DOHH2 (cell line): ENCODE measurements at regions not wholly inside any gene's neighbourhood (a gene's known extent, or its start where the extent isn't known, plus 50 kb on each side); places are given as distances from the start of the nearest gene placed in this dataset.

Experiments
- CTCF ChIP-seq: fragments of 200-600 bp; sonication (generic); IDR thresholded peaks from one replicate; pipeline ENCODE4 v1.5.1; 2014; ENCODE audit warnings: antibody characterized with exemption, mild to moderate bottlenecking, low read depth, low read length; ENCODE audit not compliant: poor library complexity, severe bottlenecking
- EZH2phosphoT487 ChIP-seq: fragments of 200-600 bp; sonication (generic); IDR thresholded peaks from 2 replicates; pipeline ENCODE4 v1.6.1; 2017; ENCODE audit warnings: borderline replicate concordance, mild to moderate bottlenecking, antibody characterized with exemption, low read length, moderate library complexity, mixed read lengths

GRCh38 chr2:65930259-65930658, 497.9 kb upstream of the SPRED2 start:
- no peak for TF ChIP-seq CTCF
- TF ChIP-seq EZH2phosphoT487 = no peak
